Thymus (tissue), 11 donors: ENCODE measurements at regions not wholly inside any gene's neighbourhood (a gene's known extent, or its start where the extent isn't known, plus 50 kb on each side); places are given as distances from the start of the nearest gene placed in this dataset.
A peak's percentile ranks its signal among the peaks of the same experiment; 100 is the strongest.

Source experiments
- DNase-seq, 9 donors: peaks; one replicate each; pipeline ENCODE4 v3.0.0-alpha.2; 2013; ENCODE audit warnings: low spot score in 9 of 9, low read depth in 6 of 9, missing footprints in 1 of 9
- H3K27ac ChIP-seq, 2 donors: one replicate each; pipeline ENCODE4 v1.5.1; 2013; ENCODE audit warnings: control low read depth in 1 of 2, low read depth in 1 of 2, low read length in 1 of 2, mild to moderate bottlenecking in 1 of 2, moderate library complexity in 1 of 2
- H3K27me3 ChIP-seq, 2 donors: one replicate each; pipeline ENCODE4 v1.5.1; 2013; ENCODE audit warnings: low read length in 1 of 2; ENCODE audit not compliant: control insufficient read depth in 2 of 2, insufficient read depth in 1 of 2
- H3K36me3 ChIP-seq, 2 donors: one replicate each; pipeline ENCODE4 v1.5.1; 2013; ENCODE audit warnings: low read length in 1 of 2, mild to moderate bottlenecking in 1 of 2, moderate library complexity in 1 of 2; ENCODE audit not compliant: control insufficient read depth in 2 of 2, insufficient read depth in 2 of 2
- H3K4me1 ChIP-seq, 2 donors: one replicate each; pipeline ENCODE4 v1.5.1; 2013; ENCODE audit warnings: low read length in 2 of 2; ENCODE audit not compliant: control insufficient read depth in 2 of 2, insufficient read depth in 2 of 2
- H3K4me3 ChIP-seq, 2 donors: one replicate each; pipeline ENCODE4 v1.5.1; 2013; ENCODE audit warnings: low read length in 2 of 2, control low read depth in 1 of 2, mild to moderate bottlenecking in 1 of 2
- H3K9me3 ChIP-seq, 2 donors: one replicate each; pipeline ENCODE4 v1.5.1; 2013; ENCODE audit warnings: low read length in 1 of 2, mild to moderate bottlenecking in 1 of 2; ENCODE audit not compliant: control insufficient read depth in 2 of 2, insufficient read depth in 1 of 2
- WGBS: extraction: QIAGEN DNeasy Blood & Tissue Kit; methylation state at CpG from one replicate; pipeline ENCODE4 v1.1.7; 2013; 5-methylcytosine and 5-hydroxymethylcytosine counted together
- donor health status: healthy.

- WGBS, result 92% methylated on average over 1 of the region's 1 CpG
These were observed 397.6 kb upstream of the PITX2 start for GRCh38 chr4:111020476-111020875.

DNA sequence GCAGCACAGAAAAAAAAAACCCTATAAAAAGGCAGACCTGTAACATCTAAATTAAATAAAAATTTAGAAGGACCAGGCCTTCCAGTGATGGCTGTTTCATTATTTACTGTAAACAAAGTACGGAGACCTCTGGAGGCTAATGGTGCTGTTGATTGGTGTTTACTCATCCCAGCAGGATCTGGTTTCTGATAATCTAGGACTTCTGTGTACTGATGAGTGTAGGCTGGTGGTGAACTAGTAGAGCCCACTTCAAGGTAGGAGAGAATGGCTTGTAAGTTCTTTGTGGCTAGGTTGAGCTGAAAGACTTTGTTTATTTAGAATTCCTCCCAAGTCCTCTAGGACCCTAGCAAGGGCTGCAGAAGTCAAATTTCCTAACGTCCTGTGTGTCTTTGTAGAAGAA, 398.1 kb upstream of the PITX2 start:
- 41% methylated on average over 2 of the region's 2 CpGs for WGBS
- H3K4me3 ChIP-seq, result no peak overlapping the region

More at GRCh38 chr4:111020476-111020875, 397.6 kb upstream of the PITX2 start:
- Histone ChIP-seq H3K27ac (no peak overlapping the region), H3K9me3 (no peaks in the 10 kb centered on the region), H3K4me3 (no peak overlapping the region), H3K4me1 (no peaks in the 10 kb centered on the region), H3K27me3 (no peaks in the 10 kb centered on the region), H3K36me3 (no peaks in the 10 kb centered on the region)
- DNase-seq, result no peak

GRCh38 chr4:111022758-111023157, 399.9 kb upstream of the PITX2 start:
- no peaks in the 10 kb centered on the region for H3K4me1 ChIP-seq
- no peak overlapping the region for H3K4me3 ChIP-seq
- no peak for DNase-seq
- H3K9me3 ChIP-seq, result no peaks in the 10 kb centered on the region
- H3K27me3 ChIP-seq, result no peaks in the 10 kb centered on the region
- H3K27ac ChIP-seq, result no peak overlapping the region
- H3K36me3 ChIP-seq, result no peaks in the 10 kb centered on the region
- 96% methylated on average over 1 of the region's 1 CpG for WGBS

More for the DNA sequence above, 398.1 kb upstream of the PITX2 start:
- Histone ChIP-seq H3K27ac (no peak overlapping the region), H3K36me3 (no peaks in the 10 kb centered on the region), H3K27me3 (no peaks in the 10 kb centered on the region), H3K9me3 (no peaks in the 10 kb centered on the region), H3K4me1 (no peaks in the 10 kb centered on the region)
- no peak for DNase-seq

DNA sequence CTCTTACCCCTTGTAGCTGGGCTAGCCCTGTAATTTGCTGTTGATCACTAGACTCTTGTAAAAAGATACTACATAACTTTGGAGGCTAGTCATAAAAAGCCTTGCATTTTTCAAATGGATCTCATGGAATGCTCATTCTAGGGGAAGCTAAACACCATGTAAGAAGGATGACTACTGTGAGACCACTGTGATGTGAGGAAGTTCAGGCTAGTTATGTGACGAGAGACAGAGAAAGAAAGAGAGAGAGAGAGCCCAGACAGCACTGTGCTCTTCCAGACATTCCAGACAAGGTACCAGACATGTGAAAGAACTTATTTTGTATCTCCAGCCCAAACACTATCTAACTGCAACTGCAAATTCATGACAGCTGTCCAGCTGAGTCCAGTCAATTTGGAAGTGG, 404.6 kb upstream of the PITX2 start:
- Histone ChIP-seq H3K4me1 (no peaks in the 10 kb centered on the region), H3K36me3 (no peaks in the 10 kb centered on the region), H3K9me3 (no peaks in the 10 kb centered on the region), H3K27me3 (no peaks in the 10 kb centered on the region), H3K4me3 (no peak overlapping the region), H3K27ac (no peak overlapping the region)
- DNase-seq, result no peak
- 84% methylated on average over 1 of the region's 1 CpG for WGBS

- H3K36me3 ChIP-seq, result no peaks in the 10 kb centered on the region
- no peak overlapping the region for H3K4me3 ChIP-seq
- no peaks in the 10 kb centered on the region for H3K9me3 ChIP-seq
- no peak overlapping the region for H3K27ac ChIP-seq
- no peaks in the 10 kb centered on the region for H3K4me1 ChIP-seq
- DNase-seq, result no peak
- no peaks in the 10 kb centered on the region for H3K27me3 ChIP-seq
- 76% methylated on average over 1 of the region's 1 CpG for WGBS
These were observed 405.9 kb upstream of the PITX2 start for GRCh38 chr4:111028795-111029194.

DNA sequence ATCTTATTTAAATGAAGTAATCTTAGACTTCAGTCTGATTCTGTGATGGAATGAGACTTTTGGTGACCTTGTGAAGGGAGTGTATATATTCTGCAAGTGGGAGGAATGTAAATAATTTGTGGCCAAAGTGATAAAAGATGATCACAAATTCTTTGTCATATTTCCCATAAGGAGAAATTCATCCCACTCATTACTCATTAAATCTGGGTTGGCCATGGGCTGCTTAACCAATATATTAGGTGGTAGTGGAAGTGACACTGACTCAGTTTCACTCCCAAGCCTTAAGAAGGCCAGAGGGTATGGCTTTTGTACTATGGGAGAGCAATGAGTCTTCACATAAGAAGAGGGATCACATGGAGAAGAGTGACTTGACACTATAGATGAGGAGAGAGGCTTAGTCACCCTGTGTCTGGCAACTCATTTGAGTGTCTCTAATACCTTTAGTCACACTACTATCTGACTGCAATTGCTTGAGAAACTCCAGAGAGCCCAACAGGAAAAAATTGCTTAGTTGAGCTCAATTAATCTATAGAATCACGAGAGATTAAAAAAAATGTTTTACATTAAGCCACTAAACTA, 408.2 kb upstream of the PITX2 start:
- Histone ChIP-seq H3K36me3 (no peaks in the 10 kb centered on the region), H3K27ac (no peak overlapping the region), H3K4me1 (no peaks in the 10 kb centered on the region), H3K4me3 (no peak overlapping the region), H3K27me3 (no peaks in the 10 kb centered on the region), H3K9me3 (no peaks in the 10 kb centered on the region)
- 65% methylated on average over 1 of the region's 1 CpG for WGBS
- DNase-seq, result no peak

DNA sequence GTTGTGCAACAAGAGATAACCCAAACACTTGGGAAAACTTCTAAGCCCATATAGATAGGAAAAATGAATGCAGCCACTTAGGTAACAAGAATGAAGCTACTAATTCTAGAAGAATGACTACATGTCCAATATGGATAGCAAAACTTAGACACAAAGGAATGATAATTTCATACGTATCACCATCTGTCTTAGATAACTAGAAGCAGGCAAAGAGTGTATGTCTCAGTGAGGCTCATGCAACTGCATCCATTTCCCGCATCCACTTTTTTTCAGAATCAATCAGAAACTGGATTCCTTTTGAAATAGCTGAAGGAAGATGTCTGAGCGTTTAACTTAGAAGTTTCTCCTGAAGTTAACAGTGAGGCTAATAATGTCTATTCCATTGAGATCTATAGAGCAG, 408.7 kb upstream of the PITX2 start:
- no peak overlapping the region for H3K27ac ChIP-seq
- H3K9me3 ChIP-seq, result no peaks in the 10 kb centered on the region
- H3K4me3 ChIP-seq, result no peak overlapping the region
- no peaks in the 10 kb centered on the region for H3K27me3 ChIP-seq
- no peak for DNase-seq
- no peaks in the 10 kb centered on the region for H3K4me1 ChIP-seq
- 94% methylated on average over 3 of the region's 3 CpGs for WGBS
- H3K36me3 ChIP-seq, result no peaks in the 10 kb centered on the region

- Histone ChIP-seq H3K27ac (no peak overlapping the region), H3K27me3 (no peaks in the 10 kb centered on the region), H3K9me3 (no peaks in the 10 kb centered on the region), H3K4me3 (no peak overlapping the region), H3K36me3 (no peaks in the 10 kb centered on the region), H3K4me1 (no peaks in the 10 kb centered on the region)
- WGBS, result 54% methylated on average over 7 of the region's 7 CpGs
- peak in 1 of 9 donors; percentile 1 for DNase-seq
These were observed 414.9 kb upstream of the PITX2 start for GRCh38 chr4:111037591-111038360.

DNA sequence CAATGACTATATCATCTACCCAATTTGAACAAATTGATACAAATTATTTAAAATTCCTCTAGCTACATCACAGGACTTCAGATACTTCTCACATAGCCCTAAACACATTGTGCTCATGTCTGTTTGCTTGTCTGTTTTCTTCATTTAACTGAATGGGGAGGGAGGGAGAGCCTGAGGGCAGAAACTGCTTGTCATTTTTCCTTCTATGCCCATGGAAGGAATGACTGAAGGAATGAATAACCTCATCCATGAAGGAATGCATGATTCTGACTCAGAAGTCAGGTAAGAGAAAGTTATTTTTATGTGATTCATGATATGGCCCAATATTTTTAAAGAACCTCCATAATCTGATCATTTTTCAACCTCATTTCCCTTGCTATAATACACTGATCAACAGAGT, 418.0 kb upstream of the PITX2 start:
- no peaks in the 10 kb centered on the region for H3K9me3 ChIP-seq
- H3K27me3 ChIP-seq, result no peaks in the 10 kb centered on the region
- no peaks in the 10 kb centered on the region for H3K4me1 ChIP-seq
- DNase-seq, result no peak
- H3K27ac ChIP-seq, result no peak overlapping the region
- no peaks in the 10 kb centered on the region for H3K36me3 ChIP-seq
- no peak overlapping the region for H3K4me3 ChIP-seq
